WERI-Rb-1 (cell line): ENCODE measurements at regions not wholly inside any gene's neighbourhood (a gene's known extent, or its start where the extent isn't known, plus 50 kb on each side); places are given as distances from the start of the nearest gene placed in this dataset.
"Not testable (repeated sequence)": the region's sequence is repeated elsewhere in the genome, so short reads cannot be mapped to it uniquely, and the experiment has no call there.

Experiments
- DNase-seq: peaks from one replicate; pipeline ENCODE4 v3.0.0-alpha.2; 2020
- H3K27ac ChIP-seq: fragments of 250-450 bp; sonication (Bioruptor Pico); 2 replicates; pipeline ENCODE4 v1.5.1; 2020; ENCODE audit warnings: mild to moderate bottlenecking, moderate library complexity
- H3K27me3 ChIP-seq: fragments of 250-450 bp; sonication (Bioruptor Pico); 2 replicates; pipeline ENCODE4 v1.5.1; 2021; ENCODE audit warnings: mild to moderate bottlenecking, low read depth, moderate library complexity; ENCODE audit not compliant: insufficient read depth, severe bottlenecking
- H3K36me3 ChIP-seq: fragments of 250-450 bp; sonication (Bioruptor Pico); 2 replicates; pipeline ENCODE4 v1.5.1; 2020; ENCODE audit warnings: mild to moderate bottlenecking, moderate library complexity
- H3K4me3 ChIP-seq: 2 replicates; pipeline ENCODE4 v1.5.1; 2011; ENCODE audit warnings: low read depth, mild to moderate bottlenecking, control low read depth, low read length
- H3K9me3 ChIP-seq: fragments of 250-450 bp; sonication (Bioruptor Pico); 2 replicates; pipeline ENCODE4 v1.5.1; 2021; ENCODE audit warnings: mild to moderate bottlenecking, moderate library complexity; ENCODE audit not compliant: severe bottlenecking
- TF ChIP-seq, protein P1 (sequence below): IDR thresholded peaks from 2 replicates; pipeline ENCODE4 v1.5.1; 2011; ENCODE audit warnings: low read depth, mild to moderate bottlenecking, control low read depth, inconsistent platforms, low read length

DNA sequence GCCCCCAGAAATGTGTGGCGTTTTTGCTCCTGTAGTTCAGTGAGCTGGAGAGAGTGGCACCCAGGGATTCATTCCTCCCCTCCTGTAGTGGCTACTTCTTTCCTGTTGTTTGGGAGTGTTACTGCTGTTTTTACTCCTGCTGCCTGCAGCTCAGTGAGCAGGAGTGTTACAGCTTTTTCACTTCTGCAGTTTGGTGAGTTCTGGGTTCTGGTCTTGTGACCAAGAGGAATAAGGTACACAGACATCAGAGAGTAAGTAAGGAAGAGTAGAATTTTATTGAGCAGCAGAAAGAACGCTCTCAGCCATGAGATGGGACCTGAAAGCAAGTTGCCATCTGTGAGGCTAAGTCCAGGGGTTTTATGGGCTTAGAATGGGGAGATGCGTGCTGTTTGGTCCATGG, 966.3 kb upstream of the CITED2 start:
- no peak overlapping the region for H3K4me3 ChIP-seq
- no peaks in the 10 kb centered on the region for H3K9me3 ChIP-seq
- no peaks in the 10 kb centered on the region for H3K27me3 ChIP-seq
- DNase-seq, result no peak
- H3K36me3 ChIP-seq, result no peaks in the 10 kb centered on the region
- TF ChIP-seq, protein P1, sequence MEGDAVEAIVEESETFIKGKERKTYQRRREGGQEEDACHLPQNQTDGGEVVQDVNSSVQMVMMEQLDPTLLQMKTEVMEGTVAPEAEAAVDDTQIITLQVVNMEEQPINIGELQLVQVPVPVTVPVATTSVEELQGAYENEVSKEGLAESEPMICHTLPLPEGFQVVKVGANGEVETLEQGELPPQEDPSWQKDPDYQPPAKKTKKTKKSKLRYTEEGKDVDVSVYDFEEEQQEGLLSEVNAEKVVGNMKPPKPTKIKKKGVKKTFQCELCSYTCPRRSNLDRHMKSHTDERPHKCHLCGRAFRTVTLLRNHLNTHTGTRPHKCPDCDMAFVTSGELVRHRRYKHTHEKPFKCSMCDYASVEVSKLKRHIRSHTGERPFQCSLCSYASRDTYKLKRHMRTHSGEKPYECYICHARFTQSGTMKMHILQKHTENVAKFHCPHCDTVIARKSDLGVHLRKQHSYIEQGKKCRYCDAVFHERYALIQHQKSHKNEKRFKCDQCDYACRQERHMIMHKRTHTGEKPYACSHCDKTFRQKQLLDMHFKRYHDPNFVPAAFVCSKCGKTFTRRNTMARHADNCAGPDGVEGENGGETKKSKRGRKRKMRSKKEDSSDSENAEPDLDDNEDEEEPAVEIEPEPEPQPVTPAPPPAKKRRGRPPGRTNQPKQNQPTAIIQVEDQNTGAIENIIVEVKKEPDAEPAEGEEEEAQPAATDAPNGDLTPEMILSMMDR, result no peak
- H3K27ac ChIP-seq, result no peak overlapping the region

- not testable (repeated sequence) for H3K36me3 ChIP-seq, H3K9me3 ChIP-seq, H3K27ac ChIP-seq, H3K4me3 ChIP-seq, DNase-seq, H3K27me3 ChIP-seq
Measured at GRCh38 chr6:140339084-140339483, 964.6 kb upstream of the CITED2 start.

DNA sequence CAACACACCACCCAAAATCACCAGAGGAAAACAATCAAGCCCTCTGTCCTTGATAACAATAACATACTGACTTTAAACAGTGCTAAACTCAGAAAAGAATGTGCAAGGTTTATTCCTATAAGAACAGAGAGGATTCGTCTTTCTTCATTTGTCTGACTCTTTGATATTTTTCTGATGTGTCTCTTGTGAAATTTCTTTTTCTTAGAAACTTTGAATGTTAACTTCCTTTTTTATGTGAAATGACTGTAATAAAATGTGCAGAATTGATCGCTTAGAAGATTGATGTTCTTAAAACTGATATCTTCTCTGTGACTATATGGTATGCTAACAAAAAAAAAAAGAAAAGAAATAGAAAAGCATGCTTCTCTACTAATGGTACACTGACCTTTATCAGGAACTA, 947.4 kb upstream of the CITED2 start:
- DNase-seq, result no peak
- no peaks in the 10 kb centered on the region for H3K27me3 ChIP-seq
- no peaks in the 10 kb centered on the region for H3K9me3 ChIP-seq
- no peak overlapping the region for H3K27ac ChIP-seq
- H3K36me3 ChIP-seq, result no peaks in the 10 kb centered on the region
- TF ChIP-seq, protein P1, result no peak
- no peak overlapping the region for H3K4me3 ChIP-seq

DNA sequence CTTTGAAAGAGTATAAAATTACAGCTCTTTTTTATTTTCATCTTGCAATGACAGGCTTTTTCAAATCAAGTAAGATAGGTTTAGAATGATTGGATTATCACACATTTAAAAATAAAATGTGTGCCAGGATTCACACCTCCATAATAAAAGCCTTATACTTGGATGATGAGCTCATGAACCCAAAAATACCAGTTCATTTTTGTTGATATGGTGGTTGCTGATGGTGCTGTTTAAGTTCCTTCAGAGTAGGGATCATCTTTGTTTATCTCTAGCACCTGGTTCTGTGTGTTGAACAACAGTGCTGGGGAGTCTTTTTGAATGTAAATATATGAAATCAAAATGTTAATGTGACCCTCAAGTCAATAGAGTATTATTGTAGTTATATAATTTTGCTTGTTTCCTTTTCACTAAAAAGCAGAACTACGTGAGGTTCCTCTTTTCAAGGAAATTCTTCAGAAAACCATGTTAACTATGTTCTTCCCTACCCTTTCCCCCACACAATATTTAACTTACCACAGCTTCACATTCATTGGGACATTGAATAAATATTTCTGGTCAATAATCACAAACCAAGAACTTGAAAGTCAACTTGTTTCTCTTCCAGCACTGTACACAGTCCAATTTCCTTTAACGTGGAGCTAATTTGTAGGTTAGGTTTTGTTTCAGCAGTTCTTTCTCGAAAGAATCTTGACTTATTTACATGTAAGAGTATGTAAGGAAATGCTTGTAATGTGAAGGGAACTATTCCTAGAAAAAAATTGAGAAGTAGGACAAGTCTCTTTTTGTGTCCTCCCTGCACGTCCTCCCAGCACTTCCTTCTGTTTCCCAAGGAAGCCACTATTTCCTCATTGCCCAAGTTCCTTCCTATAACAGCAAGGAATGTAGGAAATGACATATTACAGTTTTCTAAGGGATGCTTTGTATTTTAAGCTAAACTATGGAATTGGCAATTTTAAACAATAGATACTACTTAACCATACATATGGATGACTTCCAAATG, 945.9 kb upstream of the CITED2 start:
- TF ChIP-seq, protein P1, result no peak
- Histone ChIP-seq H3K27me3 (no peaks in the 10 kb centered on the region), H3K27ac (no peak overlapping the region), H3K36me3 (no peaks in the 10 kb centered on the region), H3K4me3 (no peak overlapping the region), H3K9me3 (no peaks in the 10 kb centered on the region)
- DNase-seq, result no peak

- Histone ChIP-seq H3K4me3 (no peak overlapping the region), H3K27ac (no peak overlapping the region), H3K36me3 (no peaks in the 10 kb centered on the region), H3K27me3 (no peaks in the 10 kb centered on the region), H3K9me3 (no peaks in the 10 kb centered on the region)
- TF ChIP-seq, protein P1, result no peak
- no peak for DNase-seq
Measured at GRCh38 chr6:140319209-140319608, 944.8 kb upstream of the CITED2 start.

GRCh38 chr6:140318408-140318807, 944.0 kb upstream of the CITED2 start:
- no peak for DNase-seq
- TF ChIP-seq, protein P1, result no peak
- Histone ChIP-seq H3K27me3 (no peaks in the 10 kb centered on the region), H3K4me3 (no peak overlapping the region), H3K36me3 (no peaks in the 10 kb centered on the region), H3K27ac (no peak overlapping the region), H3K9me3 (no peaks in the 10 kb centered on the region)
